Keratinocyte (primary cell): ENCODE measurements at regions not wholly inside any gene's neighbourhood (a gene's known extent, or its start where the extent isn't known, plus 50 kb on each side); places are given as distances from the start of the nearest gene placed in this dataset.

ENCODE experiments used
- CTCF ChIP-seq, 3 experiments: IDR thresholded peaks in 1 of 3; conservative IDR thresholded peaks in 1 of 3; optimal IDR thresholded peaks in 1 of 3; 2 replicates in 2 of 3; 3 replicates in 1 of 3; pipeline versions ENCODE3 to v1.5.1; 2011; ENCODE audit warnings: low read length in 3 of 3, mild to moderate bottlenecking in 3 of 3, moderate library complexity in 2 of 3, control low read depth in 1 of 3, inconsistent platforms in 1 of 3; ENCODE audit not compliant: insufficient read depth in 2 of 3; ENCODE audit errors: extremely low read depth in 1 of 3
- EZH2 ChIP-seq: IDR thresholded peaks from one replicate; pipeline ENCODE4 v1.6.1; 2012; ENCODE audit warnings: inconsistent platforms, mild to moderate bottlenecking, low read length, moderate library complexity

- no peak for TF ChIP-seq EZH2
- TF ChIP-seq CTCF (optimal IDR thresholded peaks at IDR 0.05 in 1 of 3, IDR thresholded peaks at IDR 0.05 in 1 of 3, conservative IDR thresholded peaks at IDR 0.05 in 1 of 3; ENCODE audit: extremely low read depth in 1 of 3, insufficient read depth in 2 of 3, low read length in 3 of 3) = no peak
These were observed 554.5 kb upstream of the TBL1XR1 start for GRCh38 chr3:177751770-177752169.
